GM18502 (cell line): ENCODE measurements at regions not wholly inside any gene's neighbourhood (a gene's known extent, or its start where the extent isn't known, plus 50 kb on each side); places are given as distances from the start of the nearest gene placed in this dataset.

Experiments
- ATAC-seq: cut with Tn5 transposase; IDR thresholded peaks from one replicate; pipeline ENCODE4 v1.9.1; 2021; ENCODE audit warnings: mild to moderate bottlenecking; ENCODE audit not compliant: unreplicated experiment, poor library complexity

DNA sequence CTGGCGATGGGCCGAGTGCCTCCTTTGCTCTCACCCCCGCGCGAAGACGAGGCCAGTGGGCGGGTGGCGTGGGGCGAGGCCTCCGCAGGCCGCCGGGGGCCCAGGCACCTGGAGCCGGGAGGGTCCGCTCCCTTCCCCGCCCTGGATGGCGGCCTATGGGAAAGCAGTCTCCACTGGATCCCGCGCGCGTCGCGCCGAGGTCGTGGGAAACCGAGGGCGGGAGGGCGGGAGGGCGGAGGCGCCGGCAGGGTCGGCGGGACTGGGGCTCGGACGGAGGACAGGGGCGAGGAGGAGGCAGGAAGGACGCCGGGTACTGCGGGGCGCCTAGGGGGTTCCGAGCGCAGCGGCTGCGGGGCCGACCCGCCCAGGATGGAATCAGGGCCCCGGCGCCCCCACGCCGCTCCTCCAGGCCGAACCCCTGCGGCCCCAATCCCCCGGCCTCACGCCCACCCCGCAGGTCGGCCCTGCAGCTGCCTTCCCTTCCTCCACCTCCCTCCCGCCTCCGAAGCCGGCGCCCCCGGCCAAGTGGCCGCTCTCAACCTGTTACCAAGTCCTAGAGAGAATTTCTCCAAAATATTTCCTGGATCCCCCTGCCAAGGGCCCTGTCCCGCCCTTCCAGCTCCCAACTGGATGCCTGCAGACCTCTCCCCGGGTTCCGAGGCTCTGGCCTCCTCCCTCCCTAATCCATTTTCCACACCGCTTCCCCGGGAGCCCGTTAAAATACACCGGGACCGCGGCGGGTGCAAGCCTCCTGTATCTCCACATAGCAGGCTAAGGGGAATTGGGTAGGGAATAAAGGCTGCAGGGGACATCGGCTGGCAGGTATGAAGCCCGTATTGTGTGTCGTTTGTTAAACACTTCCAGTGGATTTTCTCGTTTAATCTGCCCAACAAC lies 146.3 kb downstream of the ERCC6L2 start:
- no peak for ATAC-seq

GRCh38 chr9:96020792-96021550 lies 145.5 kb downstream of the ERCC6L2 start:
- no peak for ATAC-seq

DNA sequence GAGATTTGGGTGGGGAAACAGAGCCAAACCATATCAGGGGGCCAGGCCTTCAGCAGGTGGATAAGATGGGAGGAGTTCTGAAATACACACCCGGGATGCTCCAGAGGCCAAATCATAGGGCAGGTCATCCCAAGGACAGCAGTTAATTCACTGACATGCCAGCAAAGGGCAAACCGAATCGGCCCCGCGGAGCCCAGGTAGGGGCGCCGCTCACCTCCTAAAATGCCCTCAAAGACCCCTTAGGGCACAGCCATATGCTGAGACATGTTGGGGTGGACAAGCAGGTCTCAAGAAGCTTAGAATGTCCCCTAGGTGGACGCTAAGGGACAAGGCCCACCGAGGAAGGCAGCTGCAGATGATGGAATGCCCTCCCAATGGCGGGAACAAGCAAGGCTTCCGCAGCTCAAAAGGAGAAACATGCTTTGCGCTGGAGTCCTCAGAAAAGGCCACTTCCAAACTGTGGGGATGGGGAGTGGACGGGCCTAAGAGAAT lies 144.9 kb downstream of the ERCC6L2 start:
- no peak for ATAC-seq
